IgD-negative memory B cell (primary cell): ENCODE measurements at regions not wholly inside any gene's neighbourhood (a gene's known extent, or its start where the extent isn't known, plus 50 kb on each side); places are given as distances from the start of the nearest gene placed in this dataset.

Source experiments
- H3K27ac Mint-ChIP-seq, 3 donors: one replicate each; pipeline ENCODE4 v1.8.0; 2020 to 2022; ENCODE audit warnings: mild to moderate bottlenecking in 3 of 3, mixed read lengths in 3 of 3, moderate library complexity in 1 of 3
- H3K27me3 Mint-ChIP-seq: one replicate; pipeline ENCODE4 v1.8.0; 2021; ENCODE audit warnings: mixed read lengths
- H3K36me3 Mint-ChIP-seq: one replicate; pipeline ENCODE4 v1.8.0; 2020; ENCODE audit warnings: mild to moderate bottlenecking, mixed read lengths
- H3K4me1 Mint-ChIP-seq, 3 donors: one replicate each; pipeline ENCODE4 v1.8.0; 2020 to 2022; ENCODE audit warnings: mixed read lengths in 3 of 3, mild to moderate bottlenecking in 1 of 3
- H3K4me3 Mint-ChIP-seq, 4 donors: one replicate each; pipeline ENCODE4 v1.8.0; 2020 to 2022; ENCODE audit warnings: mild to moderate bottlenecking in 4 of 4, mixed read lengths in 4 of 4, moderate library complexity in 3 of 4
- H3K9me3 Mint-ChIP-seq, 3 donors: one replicate each; pipeline ENCODE4 v1.8.0; 2020 to 2021; ENCODE audit warnings: mixed read lengths in 3 of 3, mild to moderate bottlenecking in 1 of 3

DNA sequence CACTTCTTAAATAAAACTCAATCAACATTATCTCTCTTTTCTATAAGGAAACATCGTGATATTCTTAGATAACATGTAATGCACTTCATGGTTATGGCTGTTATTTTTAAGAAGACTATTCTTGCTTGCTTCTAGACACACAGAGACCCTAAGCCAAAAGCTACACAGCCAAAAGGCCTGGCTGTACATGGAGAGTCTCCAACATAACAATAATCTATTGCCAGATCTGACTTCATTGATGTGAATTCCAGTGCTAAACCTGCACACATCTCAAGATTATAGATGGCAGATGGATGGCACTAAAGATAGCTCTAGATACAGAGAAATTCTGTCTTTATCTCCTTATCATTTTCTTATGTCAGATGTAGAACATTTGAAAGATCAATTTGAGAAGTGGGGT lies 811.6 kb upstream of the ZNF608 start:
- H3K4me3 Mint-ChIP-seq: no peak overlapping the region
- no peak overlapping the region for H3K27ac Mint-ChIP-seq
- peaks cover 0 to 2% (median 0%) of the 10 kb centered on the region in 3 donors for H3K9me3 Mint-ChIP-seq
- no peaks in the 10 kb centered on the region for H3K36me3 Mint-ChIP-seq
- H3K27me3 Mint-ChIP-seq: no peaks in the 10 kb centered on the region
- no peaks in the 10 kb centered on the region for H3K4me1 Mint-ChIP-seq

- Mint-ChIP-seq H3K27ac (no peak overlapping the region), H3K4me3 (no peak overlapping the region), H3K27me3 (no peaks in the 10 kb centered on the region), H3K9me3 (peaks cover 0 to 2% (median 0%) of the 10 kb centered on the region in 3 donors), H3K36me3 (no peaks in the 10 kb centered on the region), H3K4me1 (no peaks in the 10 kb centered on the region)
Observed at GRCh38 chr5:125558466-125558865, 812.0 kb upstream of the ZNF608 start.

GRCh38 chr5:125559296-125559695 lies 812.9 kb upstream of the ZNF608 start:
- H3K36me3 Mint-ChIP-seq: no peaks in the 10 kb centered on the region
- no peak overlapping the region for H3K4me3 Mint-ChIP-seq
- H3K27ac Mint-ChIP-seq: no peak overlapping the region
- H3K27me3 Mint-ChIP-seq: no peaks in the 10 kb centered on the region
- H3K4me1 Mint-ChIP-seq: no peaks in the 10 kb centered on the region
- no peaks in the 10 kb centered on the region for H3K9me3 Mint-ChIP-seq

GRCh38 chr5:125560476-125561225 lies 814.2 kb upstream of the ZNF608 start:
- Mint-ChIP-seq H3K36me3 (no peaks in the 10 kb centered on the region), H3K4me1 (no peaks in the 10 kb centered on the region), H3K9me3 (no peaks in the 10 kb centered on the region), H3K27ac (no peak overlapping the region), H3K27me3 (no peaks in the 10 kb centered on the region), H3K4me3 (no peak overlapping the region)

GRCh38 chr5:125564317-125564975 lies 818.0 kb upstream of the ZNF608 start:
- Mint-ChIP-seq H3K9me3 (peaks cover 0 to 4% (median 2%) of the 10 kb centered on the region in 3 donors), H3K4me1 (no peaks in the 10 kb centered on the region), H3K4me3 (no peak overlapping the region), H3K27me3 (no peaks in the 10 kb centered on the region), H3K27ac (no peak overlapping the region), H3K36me3 (no peaks in the 10 kb centered on the region)

DNA sequence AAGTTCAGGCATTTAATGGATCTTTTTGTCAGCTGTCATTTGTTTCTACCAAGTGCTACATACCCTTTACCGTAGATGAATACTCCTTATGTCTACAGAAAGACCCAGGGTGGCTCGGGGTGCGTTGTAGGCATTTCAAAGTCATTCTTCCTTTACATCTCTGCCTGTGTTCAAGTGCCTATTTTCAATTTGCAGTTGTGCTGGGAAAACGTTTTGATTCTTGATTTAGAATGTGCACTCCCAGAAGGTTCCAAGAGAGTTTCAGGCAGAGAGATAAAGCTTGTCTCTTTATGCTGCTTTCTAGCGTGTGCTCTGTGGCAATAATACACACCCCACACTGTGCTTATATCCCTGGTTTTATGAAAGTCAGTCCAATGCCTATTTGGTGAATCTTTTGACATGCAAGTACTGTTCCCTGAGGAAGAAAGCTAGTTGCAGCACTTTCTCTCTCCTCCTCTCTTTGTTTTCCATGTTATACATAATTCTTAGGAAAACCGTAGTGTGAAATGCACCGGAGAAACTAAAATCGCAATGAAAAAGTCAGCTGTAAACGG lies 828.1 kb upstream of the ZNF608 start:
- peaks cover 1% of the 10 kb centered on the region for H3K36me3 Mint-ChIP-seq

DNA sequence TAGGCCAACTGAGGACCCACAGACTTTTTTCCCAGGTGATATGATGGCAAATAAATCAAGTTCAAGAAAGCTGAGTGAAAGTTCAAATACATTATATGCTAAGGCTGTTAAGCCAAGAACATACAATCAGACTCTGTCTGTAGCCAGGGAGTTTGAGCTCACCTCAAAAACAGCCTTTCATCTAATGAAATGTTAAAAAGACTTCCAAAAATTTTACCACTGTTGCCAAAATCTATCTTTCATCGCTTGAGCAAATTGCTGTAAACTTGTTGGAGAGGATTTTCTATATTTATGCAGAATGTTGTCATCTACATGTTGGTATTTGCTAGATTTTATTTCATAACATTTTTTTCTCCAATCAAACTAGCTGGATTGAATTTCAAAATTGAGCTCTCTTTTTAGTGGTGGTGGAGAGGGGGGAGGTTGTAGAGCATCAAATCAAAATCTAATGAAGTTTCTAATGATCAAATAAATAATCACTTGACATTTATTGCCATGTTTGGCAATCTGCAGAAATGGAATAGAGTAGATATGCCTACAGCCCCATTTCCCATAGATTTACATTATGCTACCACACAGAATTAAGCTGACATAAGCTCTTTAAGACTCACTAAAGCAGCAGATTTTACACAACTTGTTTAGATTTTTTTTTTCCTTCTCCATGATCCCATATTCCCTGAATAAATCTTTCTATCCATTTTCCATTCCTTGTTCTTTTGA lies 828.9 kb upstream of the ZNF608 start:
- no peak overlapping the region for H3K27ac Mint-ChIP-seq
- H3K36me3 Mint-ChIP-seq: peaks cover 1% of the 10 kb centered on the region
- no peaks in the 10 kb centered on the region for H3K4me1 Mint-ChIP-seq
- H3K9me3 Mint-ChIP-seq: peaks cover 0 to 7% (median 0%) of the 10 kb centered on the region in 3 donors
- no peak overlapping the region for H3K4me3 Mint-ChIP-seq
- peaks cover 2% of the 10 kb centered on the region for H3K27me3 Mint-ChIP-seq

More for the DNA sequence above, 828.1 kb upstream of the ZNF608 start:
- Mint-ChIP-seq H3K27ac (no peak overlapping the region), H3K9me3 (peaks cover 0 to 7% (median 0%) of the 10 kb centered on the region in 3 donors), H3K4me3 (no peak overlapping the region), H3K4me1 (no peaks in the 10 kb centered on the region), H3K27me3 (peaks cover 2% of the 10 kb centered on the region)

DNA sequence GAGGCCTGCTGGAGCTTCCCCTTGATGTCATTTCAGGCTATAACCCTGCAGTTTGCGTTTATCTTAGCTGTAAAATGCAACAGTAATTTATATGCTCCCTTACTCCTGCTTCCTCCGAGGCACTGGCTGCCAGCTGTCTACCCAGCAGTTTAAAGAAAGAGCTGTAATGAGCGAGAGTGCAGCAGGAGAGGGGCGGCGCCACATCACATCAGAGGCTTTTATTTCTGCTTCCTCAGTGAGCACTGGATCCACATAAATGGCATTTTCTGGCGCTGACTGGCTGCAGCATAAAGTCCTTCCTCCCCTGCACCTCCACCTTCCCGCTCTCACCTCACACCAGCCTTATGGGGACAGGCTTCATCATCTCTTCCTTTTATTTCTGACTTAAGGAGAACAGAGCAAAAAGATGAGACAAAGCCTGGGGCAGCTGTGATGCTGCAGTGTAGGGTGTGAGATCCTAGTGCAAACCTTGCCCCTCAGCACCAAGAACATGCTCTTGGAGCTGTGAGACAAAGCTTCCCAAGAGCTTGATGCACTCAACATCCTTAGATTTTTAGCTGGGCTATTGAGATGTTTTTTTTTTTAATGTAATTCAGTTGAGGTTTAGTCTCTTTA lies 829.6 kb upstream of the ZNF608 start:
- Mint-ChIP-seq H3K4me1 (no peaks in the 10 kb centered on the region), H3K27me3 (peaks cover 2% of the 10 kb centered on the region), H3K9me3 (peaks cover 0 to 4% (median 0%) of the 10 kb centered on the region in 3 donors), H3K4me3 (no peak overlapping the region), H3K27ac (no peak overlapping the region), H3K36me3 (peaks cover 1% of the 10 kb centered on the region)

GRCh38 chr5:125576822-125577221 lies 830.4 kb upstream of the ZNF608 start:
- no peak overlapping the region for H3K4me3 Mint-ChIP-seq
- H3K9me3 Mint-ChIP-seq: peaks cover 0 to 4% (median 0%) of the 10 kb centered on the region in 3 donors
- no peaks in the 10 kb centered on the region for H3K4me1 Mint-ChIP-seq

GRCh38 chr5:125578551-125578950 lies 832.1 kb upstream of the ZNF608 start:
- Mint-ChIP-seq H3K27ac (no peak overlapping the region), H3K36me3 (peaks cover 1% of the 10 kb centered on the region), H3K9me3 (peaks cover 0 to 4% (median 0%) of the 10 kb centered on the region in 3 donors), H3K27me3 (peaks cover 2% of the 10 kb centered on the region), H3K4me3 (no peak overlapping the region), H3K4me1 (no peaks in the 10 kb centered on the region)

More at GRCh38 chr5:125576822-125577221, 830.4 kb upstream of the ZNF608 start:
- no peak overlapping the region for H3K27ac Mint-ChIP-seq
- peaks cover 1% of the 10 kb centered on the region for H3K36me3 Mint-ChIP-seq
- H3K27me3 Mint-ChIP-seq: peaks cover 2% of the 10 kb centered on the region

GRCh38 chr5:125579182-125579581 lies 832.7 kb upstream of the ZNF608 start:
- Mint-ChIP-seq H3K4me3 (no peak overlapping the region), H3K9me3 (peaks cover 0 to 4% (median 0%) of the 10 kb centered on the region in 3 donors), H3K27me3 (peaks cover 2% of the 10 kb centered on the region), H3K27ac (no peak overlapping the region), H3K4me1 (no peaks in the 10 kb centered on the region), H3K36me3 (peaks cover 1% of the 10 kb centered on the region)

DNA sequence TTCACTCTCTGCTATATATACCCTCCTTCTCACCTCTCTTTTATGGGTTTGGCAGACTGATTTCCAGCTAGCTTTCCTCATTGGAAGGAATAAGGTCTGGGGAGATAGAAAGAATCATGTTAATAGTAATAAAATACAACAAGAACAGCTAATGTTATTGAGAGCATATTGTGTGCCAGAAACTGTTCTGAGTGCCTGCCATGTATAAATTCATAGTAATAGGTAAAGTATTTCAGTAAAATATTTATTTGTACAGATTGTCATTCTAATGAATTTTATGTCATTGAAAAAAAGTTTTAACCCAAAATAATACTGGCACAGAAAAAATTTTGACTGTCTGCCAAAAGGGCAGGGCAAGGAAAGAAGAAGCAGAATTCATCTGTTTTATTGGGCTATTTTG lies 834.9 kb upstream of the ZNF608 start:
- H3K36me3 Mint-ChIP-seq: no peaks in the 10 kb centered on the region
- no peak overlapping the region for H3K27ac Mint-ChIP-seq
- no peaks in the 10 kb centered on the region for H3K4me1 Mint-ChIP-seq
- peaks cover 2% of the 10 kb centered on the region for H3K27me3 Mint-ChIP-seq
- H3K9me3 Mint-ChIP-seq: peaks cover 0 to 4% (median 0%) of the 10 kb centered on the region in 3 donors
- H3K4me3 Mint-ChIP-seq: no peak overlapping the region

DNA sequence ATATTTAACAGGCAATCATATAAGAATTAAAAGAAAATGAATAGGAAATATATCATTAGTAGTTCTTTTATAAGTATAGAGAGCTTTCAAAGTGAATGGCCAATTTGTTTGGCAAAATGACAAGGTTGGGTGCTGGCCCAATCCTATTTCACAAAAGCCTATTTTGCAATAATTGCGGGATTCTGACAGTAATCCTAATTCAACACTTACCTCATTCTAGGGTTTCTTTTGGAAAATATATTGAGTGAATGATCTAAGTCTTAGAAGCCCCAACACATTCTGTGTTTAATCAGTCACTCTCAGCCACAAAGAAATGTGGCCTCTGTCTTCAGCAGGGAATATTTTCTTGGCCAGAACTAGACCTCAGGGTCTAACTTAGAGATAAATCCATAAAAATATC lies 835.9 kb upstream of the ZNF608 start:
- Mint-ChIP-seq H3K36me3 (no peaks in the 10 kb centered on the region), H3K27me3 (peaks cover 2% of the 10 kb centered on the region), H3K27ac (no peak overlapping the region), H3K4me3 (no peak overlapping the region), H3K9me3 (peaks cover 4 to 5% (median 4%) of the 10 kb centered on the region in 3 donors), H3K4me1 (no peaks in the 10 kb centered on the region)

DNA sequence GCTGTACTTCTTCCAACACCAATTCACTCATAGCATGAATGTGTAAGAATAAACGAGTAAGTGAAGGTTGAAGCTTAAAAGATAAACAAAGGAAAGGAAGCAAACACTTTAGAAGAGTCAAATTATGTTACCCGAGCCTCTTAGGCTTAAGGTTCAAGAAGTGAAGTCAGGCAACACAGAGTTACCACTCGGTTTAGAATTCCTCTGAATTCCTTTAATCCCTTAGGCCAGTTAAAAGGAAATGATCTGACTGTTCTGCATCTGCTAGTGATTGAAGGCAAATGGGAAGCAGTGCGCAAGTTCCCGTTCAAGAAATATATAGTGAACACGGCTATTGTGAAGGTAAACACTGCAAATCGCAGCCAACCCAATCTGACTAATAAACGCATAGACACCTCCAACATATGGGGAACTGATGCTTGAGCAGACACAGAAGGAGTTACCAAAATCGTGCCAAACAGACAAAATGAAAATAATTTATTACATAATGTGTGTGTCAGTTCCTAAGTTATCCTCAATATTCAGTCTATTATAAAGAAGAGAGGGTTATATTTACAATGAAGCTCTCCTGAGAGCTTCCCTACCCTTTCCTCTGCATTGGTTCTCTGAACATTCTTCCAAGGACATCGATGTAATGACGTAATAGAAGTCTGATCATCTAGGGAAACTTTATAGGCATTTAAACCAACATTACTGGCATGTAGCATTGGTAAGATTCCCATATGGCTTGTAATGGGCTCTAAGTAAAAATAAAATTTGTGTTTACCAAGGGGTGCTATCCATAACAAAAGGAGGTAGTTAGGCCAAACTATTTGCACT lies 837.1 kb upstream of the ZNF608 start:
- Mint-ChIP-seq H3K27ac (no peak overlapping the region), H3K4me3 (no peak overlapping the region), H3K9me3 (peaks cover 4 to 5% (median 4%) of the 10 kb centered on the region in 3 donors), H3K4me1 (no peaks in the 10 kb centered on the region), H3K36me3 (no peaks in the 10 kb centered on the region), H3K27me3 (no peaks in the 10 kb centered on the region)
